H1 (cell line): ENCODE measurements at regions not wholly inside any gene's neighbourhood (a gene's known extent, or its start where the extent isn't known, plus 50 kb on each side); places are given as distances from the start of the nearest gene placed in this dataset.

Experiments
- CTCF ChIA-PET: fragments of 300-600 bp; sonication (Branson Sonifier 250); formaldehyde crosslinking; loops from one replicate; lab custom pipeline; 2021; ENCODE audit not compliant: partially characterized antibody; lab: Charles Lee
- POLR2A ChIA-PET: fragments of 300-600 bp; sonication (Branson Sonifier 250); formaldehyde crosslinking; loops from one replicate; lab custom pipeline; 2021; ENCODE audit warnings: inconsistent platforms; ENCODE audit not compliant: partially characterized antibody; lab: Charles Lee
- DNase-seq, 2 experiments: peaks; one replicate each; pipeline versions ENCODE4 v3.0.0 to v3.0.0-alpha.2; 2010 to 2022; ENCODE audit warnings: low spot score in 2 of 2, low read depth in 1 of 2, mixed read lengths in 1 of 2
- FAIRE-seq: peaks from 2 replicates; lab custom pipeline; 2011; peaks lifted over from hg19 to GRCh38; lab: Jason Lieb, UNC
- H2AFZ ChIP-seq: 2 replicates; pipeline ENCODE4 v1.8.1; 2012; ENCODE audit warnings: low read length, inconsistent platforms
- H2AK5ac ChIP-seq: 2 replicates; pipeline ENCODE4 v1.6.1; 2013; ENCODE audit warnings: low read depth, low read length
- H2BK120ac ChIP-seq: replicated peaks from 2 replicates; pipeline ENCODE3; 2013; ENCODE audit warnings: low read depth, low read length, inconsistent platforms
- H2BK12ac ChIP-seq: 2 replicates; pipeline ENCODE4 v1.6.1; 2013; ENCODE audit warnings: low read depth, low read length
- H2BK15ac ChIP-seq: 2 replicates; pipeline ENCODE4 v1.6.1; 2013; ENCODE audit warnings: low read length
- H2BK20ac ChIP-seq: 2 replicates; pipeline ENCODE4 v1.6.1; 2013; ENCODE audit warnings: low read length
- H2BK5ac ChIP-seq: 2 replicates; pipeline ENCODE4 v1.6.1; 2013; ENCODE audit warnings: low read depth, low read length
- H3K14ac ChIP-seq: 2 replicates; pipeline ENCODE4 v1.6.1; 2013; ENCODE audit warnings: inconsistent platforms; ENCODE audit not compliant: insufficient read length
- H3K18ac ChIP-seq: 2 replicates; pipeline ENCODE4 v1.6.1; 2013; ENCODE audit warnings: low read length; ENCODE audit errors: extremely low read depth
- H3K23ac ChIP-seq: 2 replicates; pipeline ENCODE4 v1.6.1; 2013; ENCODE audit warnings: inconsistent platforms; ENCODE audit not compliant: insufficient read length
- H3K23me2 ChIP-seq: 2 replicates; pipeline ENCODE4 v1.6.1; 2013; ENCODE audit warnings: low read depth, low read length
- H3K27ac ChIP-seq: 2 replicates; pipeline ENCODE4 v1.6.1; 2011; ENCODE audit warnings: low read depth, low read length, inconsistent platforms
- H3K27me3 ChIP-seq, 4 experiments: replicated peaks in 1 of 4; 1 replicate in 1 of 4; 2 replicates in 3 of 4; pipeline versions ENCODE4 v1.6.1 to v1.8.1; 2011 to 2013; ENCODE audit warnings: low read length in 3 of 4, mild to moderate bottlenecking in 3 of 4, inconsistent platforms in 2 of 4, mixed read lengths in 2 of 4, moderate library complexity in 1 of 4; ENCODE audit not compliant: control insufficient read depth in 3 of 4, insufficient read depth in 3 of 4; ENCODE audit errors: extremely low read depth in 1 of 4
- H3K36me3 ChIP-seq, 4 experiments: 2 replicates each; pipeline versions ENCODE4 v1.6.1 to v1.8.1; 2011 to 2013; ENCODE audit warnings: mild to moderate bottlenecking in 4 of 4, low read length in 3 of 4, moderate library complexity in 2 of 4, control low read depth in 1 of 4, inconsistent platforms in 1 of 4; ENCODE audit not compliant: insufficient read depth in 4 of 4, control insufficient read depth in 2 of 4
- H3K4ac ChIP-seq: replicated peaks from 2 replicates; pipeline ENCODE3; 2013; ENCODE audit warnings: low read length, low read depth, mixed read lengths, inconsistent platforms; ENCODE audit not compliant: insufficient read length
- H3K4me1 ChIP-seq, 4 experiments: replicated peaks in 1 of 4; 1 replicate in 1 of 4; 2 replicates in 3 of 4; pipeline versions ENCODE4 v1.6.1 to v1.8.1; 2011 to 2013; ENCODE audit warnings: low read length in 3 of 4, inconsistent platforms in 2 of 4, mixed read lengths in 1 of 4; ENCODE audit not compliant: insufficient read depth in 4 of 4, control insufficient read depth in 3 of 4
- H3K4me2 ChIP-seq, 2 experiments: 2 replicates each; pipeline versions ENCODE4 v1.6.1 to v1.8.1; 2011 to 2013; ENCODE audit warnings: low read depth in 2 of 2, low read length in 2 of 2, control low read depth in 1 of 2, inconsistent platforms in 1 of 2, mild to moderate bottlenecking in 1 of 2; ENCODE audit not compliant: insufficient read depth in 1 of 2
- H3K4me3 ChIP-seq, 4 experiments: fragments of 200-600, 300-600 bp in 1 of 4; sonication (generic), shearing (Covaris generic), sonication (Bioruptor Twin) in 1 of 4; 2 replicates each; pipeline versions ENCODE4 v1.5.1 to v1.8.1; 2011 to 2016; ENCODE audit warnings: low read length in 4 of 4, low read depth in 3 of 4, control low read depth in 2 of 4, inconsistent platforms in 2 of 4, mild to moderate bottlenecking in 2 of 4, mixed read lengths in 1 of 4, moderate library complexity in 1 of 4; ENCODE audit not compliant: insufficient read depth in 2 of 4; ENCODE audit errors: extremely low read depth in 1 of 4
- H3K56ac ChIP-seq: replicated peaks from 2 replicates; pipeline ENCODE3; 2013; ENCODE audit warnings: low read depth, mild to moderate bottlenecking, mixed read lengths, low read length, inconsistent platforms; ENCODE audit not compliant: insufficient read length
- H3K79me1 ChIP-seq: 2 replicates; pipeline ENCODE4 v1.6.1; 2013; ENCODE audit warnings: low read depth, low read length, control low read depth
- H3K79me2 ChIP-seq, 2 experiments: 2 replicates each; pipeline versions ENCODE4 v1.6.1 to v1.8.1; 2012 to 2013; ENCODE audit warnings: low read length in 2 of 2, mild to moderate bottlenecking in 2 of 2, inconsistent platforms in 1 of 2; ENCODE audit not compliant: insufficient read depth in 2 of 2, control insufficient read depth in 1 of 2
- H3K9ac ChIP-seq, 4 experiments: replicated peaks in 1 of 4; 1 replicate in 1 of 4; 2 replicates in 3 of 4; pipeline versions ENCODE4 v1.6.1 to v1.8.1; 2011 to 2013; ENCODE audit warnings: low read depth in 3 of 4, low read length in 3 of 4, control low read depth in 2 of 4, mild to moderate bottlenecking in 2 of 4, moderate library complexity in 2 of 4, inconsistent platforms in 1 of 4; ENCODE audit errors: extremely low read depth in 1 of 4
- H3K9me3 ChIP-seq, 2 experiments: 2 replicates each; pipeline versions ENCODE4 v1.6.1 to v1.8.1; 2012 to 2013; ENCODE audit warnings: mild to moderate bottlenecking in 2 of 2, moderate library complexity in 2 of 2, control low read depth in 1 of 2, inconsistent platforms in 1 of 2, low read depth in 1 of 2, low read length in 1 of 2, mixed read lengths in 1 of 2; ENCODE audit not compliant: insufficient read depth in 2 of 2
- H4K20me1 ChIP-seq, 2 experiments: replicated peaks in 1 of 2; 2 replicates each; pipeline versions ENCODE3 to v1.8.1; 2011 to 2013; ENCODE audit warnings: inconsistent platforms in 2 of 2, low read length in 2 of 2, mild to moderate bottlenecking in 1 of 2; ENCODE audit not compliant: insufficient read depth in 2 of 2, control insufficient read depth in 1 of 2
- H4K5ac ChIP-seq: 2 replicates; pipeline ENCODE4 v1.6.1; 2013; ENCODE audit warnings: low read length, low read depth, mixed read lengths, inconsistent platforms; ENCODE audit not compliant: insufficient read length
- H4K8ac ChIP-seq: 2 replicates; pipeline ENCODE4 v1.8.0; 2013; ENCODE audit warnings: mild to moderate bottlenecking, moderate library complexity, low read length, inconsistent platforms; ENCODE audit not compliant: insufficient read depth; ENCODE audit errors: extremely low read depth
- H4K91ac ChIP-seq: replicated peaks from 2 replicates; pipeline ENCODE3; 2013; ENCODE audit warnings: low read length, mixed read lengths, inconsistent platforms; ENCODE audit not compliant: insufficient read length
- BCL11A ChIP-seq, 2 experiments: IDR thresholded peaks; one replicate each; pipeline ENCODE4 v1.6.1; 2011; ENCODE audit warnings: low read depth in 2 of 2, low read length in 2 of 2, mild to moderate bottlenecking in 2 of 2
- CEBPB ChIP-seq: IDR thresholded peaks from 2 replicates; pipeline ENCODE4 v1.6.1; 2012; ENCODE audit warnings: low read depth, low read length
- EGR1 ChIP-seq: IDR thresholded peaks from 2 replicates; pipeline ENCODE4 v1.6.1; 2011; ENCODE audit warnings: low read depth, low read length, borderline replicate concordance
- EP300 ChIP-seq, 2 experiments: IDR thresholded peaks; 1 replicate in 1 of 2; 2 replicates in 1 of 2; pipeline ENCODE4 v1.6.1; 2011 to 2012; ENCODE audit warnings: low read depth in 2 of 2, low read length in 2 of 2, mild to moderate bottlenecking in 2 of 2, borderline replicate concordance in 1 of 2, inconsistent platforms in 1 of 2, moderate library complexity in 1 of 2
- MAFK ChIP-seq: IDR thresholded peaks from 2 replicates; pipeline ENCODE4 v1.6.1; 2012; ENCODE audit warnings: low read depth, mild to moderate bottlenecking, improper control_type of control experiment, low read length
- PHF8 ChIP-seq: fragments of 200-600 bp; sonication (generic); conservative IDR thresholded peaks from 2 replicates; pipeline ENCODE4 v1.7.1; 2012; ENCODE audit warnings: low read depth, mild to moderate bottlenecking, inconsistent platforms, low read length, moderate library complexity
- POLR2A ChIP-seq, 2 experiments: IDR thresholded peaks; 1 replicate in 1 of 2; 2 replicates in 1 of 2; pipeline ENCODE4 v1.6.1; 2011; ENCODE audit warnings: low read depth in 2 of 2, low read length in 2 of 2, mild to moderate bottlenecking in 2 of 2; ENCODE audit errors: control extremely low read depth in 1 of 2
- RAD21 ChIP-seq, 2 experiments: IDR thresholded peaks in 1 of 2; conservative IDR thresholded peaks in 1 of 2; 2 replicates each; pipeline ENCODE4 v1.6.1; 2011; ENCODE audit warnings: low read depth in 2 of 2, low read length in 2 of 2, improper control_type of control experiment in 1 of 2, inconsistent platforms in 1 of 2, mild to moderate bottlenecking in 1 of 2, moderate library complexity in 1 of 2
- RBBP5 ChIP-seq: IDR thresholded peaks from 2 replicates; pipeline ENCODE4 v1.7.1; 2012; ENCODE audit warnings: low read depth, mild to moderate bottlenecking, inconsistent platforms, low read length, moderate library complexity, borderline replicate concordance
- RFX5 ChIP-seq: IDR thresholded peaks from 2 replicates; pipeline ENCODE4 v1.6.1; 2011; ENCODE audit warnings: low read depth, low read length, improper control_type of control experiment, borderline replicate concordance
- SAP30 ChIP-seq: fragments of 300-600 bp; sonication (generic); IDR thresholded peaks from 2 replicates; pipeline ENCODE4 v1.7.1; 2012; ENCODE audit warnings: low read length, moderate library complexity, mild to moderate bottlenecking, inconsistent platforms; ENCODE audit not compliant: insufficient read depth, insufficient replicate concordance
- SIX5 ChIP-seq: IDR thresholded peaks from 2 replicates; pipeline ENCODE4 v1.6.1; 2011; ENCODE audit warnings: mild to moderate bottlenecking, low read depth, low read length
- SRF ChIP-seq: IDR thresholded peaks from 2 replicates; pipeline ENCODE4 v1.6.1; 2011; ENCODE audit warnings: mild to moderate bottlenecking, low read depth, low read length, moderate library complexity
- WGBS, 2 experiments: shearing (Covaris generic) in 1 of 2; methylation state at CpG; one replicate each; pipeline versions ENCODE4 v1.1.6 to v1.1.7; 2013 to 2015; ENCODE audit warnings: low lambda C conversion rate in 2 of 2, mixed read lengths in 2 of 2, inconsistent platforms in 1 of 2, low coverage in 1 of 2, missing lambda C conversion rate in 1 of 2; ENCODE audit not compliant: insufficient replicate concordance in 2 of 2, insufficient coverage in 1 of 2, insufficient read length in 1 of 2; ENCODE audit errors: extremely low coverage in 1 of 2, missing lambda C conversion rate in 1 of 2; 5-methylcytosine and 5-hydroxymethylcytosine counted together
- TF ChIP-seq, protein P1 (sequence below): IDR thresholded peaks from 2 replicates; pipeline ENCODE4 v1.6.1; 2011; ENCODE audit warnings: low read length, improper control_type of control experiment

DNA sequence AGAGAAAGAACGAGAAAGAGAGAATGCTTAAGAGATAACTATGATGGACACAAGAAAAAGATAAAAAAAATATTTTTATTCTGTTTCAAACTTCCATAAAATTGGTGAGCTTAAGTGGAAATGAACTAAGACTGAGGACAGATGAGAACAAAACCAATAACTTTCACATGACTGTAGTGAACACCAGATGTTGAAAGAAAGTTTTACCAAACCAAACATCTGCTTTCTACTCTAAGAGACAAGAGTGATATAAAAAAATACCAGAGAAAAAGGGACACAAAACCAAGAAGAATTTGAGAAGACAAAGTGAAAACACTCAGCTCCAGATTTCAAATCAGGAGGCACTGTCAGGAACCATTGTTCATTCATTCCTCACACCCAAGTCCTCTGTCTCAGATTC lies 147.9 kb downstream of the IMPG2 start:
- no peak overlapping the region for H2BK5ac ChIP-seq
- H2AFZ ChIP-seq = no peak overlapping the region
- H3K4ac ChIP-seq = no peak overlapping the region
- H4K5ac ChIP-seq = no peak overlapping the region
- no peak overlapping the region for H2AK5ac ChIP-seq
- H3K18ac ChIP-seq = no peak overlapping the region
- H4K91ac ChIP-seq = no peak overlapping the region
- no peak overlapping the region for H4K8ac ChIP-seq
- no peak overlapping the region for H3K4me2 ChIP-seq
- H2BK15ac ChIP-seq = no peak overlapping the region
- no peaks in the 10 kb centered on the region for H3K4me1 ChIP-seq
- H3K79me1 ChIP-seq = no peaks in the 10 kb centered on the region; the same call in 1 of the 2 replicates
- no peak overlapping the region for H2BK12ac ChIP-seq
- no peak overlapping the region for H3K4me3 ChIP-seq
- no peak overlapping the region for H3K27ac ChIP-seq
- H3K9me3 ChIP-seq = no peaks in the 10 kb centered on the region
- H3K36me3 ChIP-seq = no peaks in the 10 kb centered on the region
- ChIA-PET CTCF (no interaction called here), POLR2A (no interaction called here)
- no peaks in the 10 kb centered on the region for H3K27me3 ChIP-seq
- H2BK20ac ChIP-seq = no peak overlapping the region
- H3K56ac ChIP-seq = no peak overlapping the region
- no peaks in the 10 kb centered on the region; the same call in 1 of the 2 replicates for H3K23me2 ChIP-seq
- 94% methylated on average over 1 of the region's 1 CpG; no CpG with 5 or more reads in 1 of the 2 experiments for WGBS, 2 experiments
- no peaks in the 10 kb centered on the region for H4K20me1 ChIP-seq
- H3K79me2 ChIP-seq = no peaks in the 10 kb centered on the region
- no peak overlapping the region for H3K23ac ChIP-seq
- DNase-seq (no peak), FAIRE-seq (no peak)
- H3K9ac ChIP-seq = no peak overlapping the region
- H2BK120ac ChIP-seq = no peak overlapping the region
- H3K14ac ChIP-seq = no peak overlapping the region
- TF ChIP-seq EGR1 = no peak
- TF ChIP-seq CEBPB = no peak
- TF ChIP-seq POLR2A (IDR thresholded peaks at IDR 0.05; ENCODE audit: control extremely low read depth in 1 of 2, low read depth in 2 of 2, low read length in 2 of 2) = no peak
- no peak for TF ChIP-seq RFX5
- TF ChIP-seq PHF8 = no peak
- TF ChIP-seq EP300 (IDR thresholded peaks at IDR 0.05; ENCODE audit: borderline replicate concordance in 1 of 2, low read depth in 2 of 2, low read length in 2 of 2) = no peak
- TF ChIP-seq BCL11A (IDR thresholded peaks at IDR 0.05; ENCODE audit: low read depth in 2 of 2, low read length in 2 of 2) = no peak
- no peak for TF ChIP-seq SRF
- no peak for TF ChIP-seq MAFK
- TF ChIP-seq SAP30 = no peak
- TF ChIP-seq RBBP5 = no peak
- no peak for TF ChIP-seq SIX5
- TF ChIP-seq RAD21 (IDR thresholded peaks at IDR 0.05 in 1 of 2, conservative IDR thresholded peaks at IDR 0.05 in 1 of 2; ENCODE audit: low read depth in 2 of 2, low read length in 2 of 2) = no peak
- TF ChIP-seq, protein P1, sequence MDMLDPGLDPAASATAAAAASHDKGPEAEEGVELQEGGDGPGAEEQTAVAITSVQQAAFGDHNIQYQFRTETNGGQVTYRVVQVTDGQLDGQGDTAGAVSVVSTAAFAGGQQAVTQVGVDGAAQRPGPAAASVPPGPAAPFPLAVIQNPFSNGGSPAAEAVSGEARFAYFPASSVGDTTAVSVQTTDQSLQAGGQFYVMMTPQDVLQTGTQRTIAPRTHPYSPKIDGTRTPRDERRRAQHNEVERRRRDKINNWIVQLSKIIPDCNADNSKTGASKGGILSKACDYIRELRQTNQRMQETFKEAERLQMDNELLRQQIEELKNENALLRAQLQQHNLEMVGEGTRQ = no peak
